PFSK-1 (cell line): ENCODE measurements at regions not wholly inside any gene's neighbourhood (a gene's known extent, or its start where the extent isn't known, plus 50 kb on each side); places are given as distances from the start of the nearest gene placed in this dataset.

Source experiments
- POLR2AphosphoS5 ChIP-seq: IDR thresholded peaks from 2 replicates; pipeline ENCODE4 v1.6.1; 2012; ENCODE audit warnings: low read depth, mild to moderate bottlenecking, control low read depth, low read length, moderate library complexity
- TF ChIP-seq, protein P1 (sequence below), 2 experiments: IDR thresholded peaks; 2 replicates each; pipeline versions ENCODE4 v1.6.1 to v1.8.0; 2011 to 2012; ENCODE audit warnings: low read depth in 2 of 2, low read length in 2 of 2, control low read depth in 1 of 2, inconsistent platforms in 1 of 2, mild to moderate bottlenecking in 1 of 2, moderate library complexity in 1 of 2; ENCODE audit not compliant: insufficient read depth in 1 of 2

DNA sequence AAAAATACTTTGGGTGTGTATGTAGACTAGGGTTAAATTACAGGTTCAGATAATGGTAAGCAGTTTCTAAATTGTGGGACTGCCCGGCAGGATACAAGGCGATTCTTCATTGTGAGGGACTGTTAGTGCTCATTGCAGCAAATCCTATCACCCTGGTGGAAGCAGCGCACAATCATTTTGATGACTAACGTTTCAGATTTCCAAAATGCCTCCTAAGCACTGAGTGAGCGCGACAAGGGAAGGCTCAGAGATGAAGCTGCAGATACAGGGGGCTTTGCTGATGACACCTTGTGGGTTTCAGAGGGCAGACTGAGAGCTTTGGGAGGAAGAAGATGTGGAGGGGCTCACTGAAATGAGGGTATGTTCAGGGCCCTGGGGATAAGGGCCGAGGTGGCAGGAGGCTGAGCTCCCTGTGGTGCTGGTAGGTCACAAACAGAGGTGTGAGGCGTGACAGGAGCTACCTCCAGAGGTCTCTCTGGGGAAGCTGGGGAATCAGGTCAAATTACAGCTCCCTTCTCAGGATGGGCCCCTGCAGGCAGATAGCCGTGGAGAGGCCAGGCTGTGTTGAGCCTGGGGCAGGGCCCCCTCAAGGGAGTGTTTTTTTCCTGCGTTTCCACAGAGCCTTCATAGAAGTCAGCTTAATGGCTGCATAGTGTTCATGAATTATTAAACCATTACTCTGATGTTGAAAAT, 84.5 kb upstream of the FYN start:
- no peak for TF ChIP-seq POLR2AphosphoS5
- TF ChIP-seq, protein P1, sequence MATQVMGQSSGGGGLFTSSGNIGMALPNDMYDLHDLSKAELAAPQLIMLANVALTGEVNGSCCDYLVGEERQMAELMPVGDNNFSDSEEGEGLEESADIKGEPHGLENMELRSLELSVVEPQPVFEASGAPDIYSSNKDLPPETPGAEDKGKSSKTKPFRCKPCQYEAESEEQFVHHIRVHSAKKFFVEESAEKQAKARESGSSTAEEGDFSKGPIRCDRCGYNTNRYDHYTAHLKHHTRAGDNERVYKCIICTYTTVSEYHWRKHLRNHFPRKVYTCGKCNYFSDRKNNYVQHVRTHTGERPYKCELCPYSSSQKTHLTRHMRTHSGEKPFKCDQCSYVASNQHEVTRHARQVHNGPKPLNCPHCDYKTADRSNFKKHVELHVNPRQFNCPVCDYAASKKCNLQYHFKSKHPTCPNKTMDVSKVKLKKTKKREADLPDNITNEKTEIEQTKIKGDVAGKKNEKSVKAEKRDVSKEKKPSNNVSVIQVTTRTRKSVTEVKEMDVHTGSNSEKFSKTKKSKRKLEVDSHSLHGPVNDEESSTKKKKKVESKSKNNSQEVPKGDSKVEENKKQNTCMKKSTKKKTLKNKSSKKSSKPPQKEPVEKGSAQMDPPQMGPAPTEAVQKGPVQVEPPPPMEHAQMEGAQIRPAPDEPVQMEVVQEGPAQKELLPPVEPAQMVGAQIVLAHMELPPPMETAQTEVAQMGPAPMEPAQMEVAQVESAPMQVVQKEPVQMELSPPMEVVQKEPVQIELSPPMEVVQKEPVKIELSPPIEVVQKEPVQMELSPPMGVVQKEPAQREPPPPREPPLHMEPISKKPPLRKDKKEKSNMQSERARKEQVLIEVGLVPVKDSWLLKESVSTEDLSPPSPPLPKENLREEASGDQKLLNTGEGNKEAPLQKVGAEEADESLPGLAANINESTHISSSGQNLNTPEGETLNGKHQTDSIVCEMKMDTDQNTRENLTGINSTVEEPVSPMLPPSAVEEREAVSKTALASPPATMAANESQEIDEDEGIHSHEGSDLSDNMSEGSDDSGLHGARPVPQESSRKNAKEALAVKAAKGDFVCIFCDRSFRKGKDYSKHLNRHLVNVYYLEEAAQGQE (IDR thresholded peaks at IDR 0.05; ENCODE audit: insufficient read depth in 1 of 2, low read depth in 2 of 2, low read length in 2 of 2) = no peak
